ENCODE measurements at regions not wholly inside any gene's neighbourhood (a gene's known extent, or its start where the extent isn't known, plus 50 kb on each side); places are given as distances from the start of the nearest gene placed in this dataset.

DNA sequence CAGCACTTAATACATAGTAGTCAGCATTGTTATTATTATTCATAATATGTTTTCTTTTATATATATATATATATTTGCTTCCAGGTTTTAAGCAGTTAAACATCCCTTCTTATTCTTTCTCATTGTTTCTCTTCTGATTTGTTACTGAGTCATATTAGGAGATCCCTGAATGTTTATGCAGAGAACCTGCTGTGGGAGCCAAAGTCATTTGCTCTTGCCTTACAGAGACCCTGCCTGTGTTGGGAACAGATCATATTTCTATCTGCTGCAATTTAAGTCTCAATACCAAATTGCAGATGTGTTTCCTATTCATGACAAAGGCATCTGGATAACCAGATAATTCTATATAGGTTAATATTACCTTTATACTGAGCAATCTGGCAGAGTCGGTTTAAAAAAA, 323.0 kb upstream of the UMPS start:
- TF ChIP-seq, protein P1, sequence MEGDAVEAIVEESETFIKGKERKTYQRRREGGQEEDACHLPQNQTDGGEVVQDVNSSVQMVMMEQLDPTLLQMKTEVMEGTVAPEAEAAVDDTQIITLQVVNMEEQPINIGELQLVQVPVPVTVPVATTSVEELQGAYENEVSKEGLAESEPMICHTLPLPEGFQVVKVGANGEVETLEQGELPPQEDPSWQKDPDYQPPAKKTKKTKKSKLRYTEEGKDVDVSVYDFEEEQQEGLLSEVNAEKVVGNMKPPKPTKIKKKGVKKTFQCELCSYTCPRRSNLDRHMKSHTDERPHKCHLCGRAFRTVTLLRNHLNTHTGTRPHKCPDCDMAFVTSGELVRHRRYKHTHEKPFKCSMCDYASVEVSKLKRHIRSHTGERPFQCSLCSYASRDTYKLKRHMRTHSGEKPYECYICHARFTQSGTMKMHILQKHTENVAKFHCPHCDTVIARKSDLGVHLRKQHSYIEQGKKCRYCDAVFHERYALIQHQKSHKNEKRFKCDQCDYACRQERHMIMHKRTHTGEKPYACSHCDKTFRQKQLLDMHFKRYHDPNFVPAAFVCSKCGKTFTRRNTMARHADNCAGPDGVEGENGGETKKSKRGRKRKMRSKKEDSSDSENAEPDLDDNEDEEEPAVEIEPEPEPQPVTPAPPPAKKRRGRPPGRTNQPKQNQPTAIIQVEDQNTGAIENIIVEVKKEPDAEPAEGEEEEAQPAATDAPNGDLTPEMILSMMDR (IDR thresholded peaks at IDR 0.05; ENCODE audit: control extremely low read depth, extremely low read depth, low read depth, missing control alignments) = no peak
- DNase-seq (ENCODE audit: extremely low spot score) = no peak
- ChIA-PET POLR2A (no interaction called here), CTCF (no interaction called here)

- ChIA-PET POLR2A (no interaction called here), CTCF (interaction anchor here (1.2 kb wide), 1 partner anchor 58 kb away, joined by 4 read pairs; no protein-coding TSS in a partner anchor)
- TF ChIP-seq, protein P1 (IDR thresholded peaks at IDR 0.05; ENCODE audit: control extremely low read depth, extremely low read depth, low read depth, missing control alignments) = no peak
- DNase-seq (ENCODE audit: extremely low spot score) = no peak
Observed at GRCh38 chr3:124409650-124410275, 320.5 kb upstream of the UMPS start.

- ChIA-PET CTCF (no interaction called here), POLR2A (no interaction called here)
Observed at GRCh38 chr3:124410471-124410870, 319.8 kb upstream of the UMPS start.

DNA sequence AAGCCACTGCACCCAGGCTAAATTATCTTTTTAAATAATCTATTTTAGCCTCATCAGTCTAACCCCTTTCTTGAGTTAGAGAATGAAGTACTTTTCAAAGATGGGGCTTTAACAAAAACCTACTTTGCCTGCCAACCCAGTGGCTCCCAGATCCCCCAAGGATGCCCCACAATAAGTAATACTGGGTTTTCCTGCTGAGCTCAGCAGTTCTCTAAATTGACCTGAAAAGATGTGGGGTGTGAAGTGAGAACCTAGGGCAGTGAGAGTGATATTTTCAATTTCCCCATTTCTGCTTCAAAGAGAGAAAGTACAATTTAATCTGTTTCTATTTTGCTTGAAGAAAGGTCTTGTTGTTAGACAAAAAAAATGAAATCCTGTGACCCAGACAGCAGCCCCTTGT, 318.5 kb upstream of the UMPS start:
- no peak for DNase-seq (ENCODE audit: extremely low spot score)
- ChIA-PET CTCF (no interaction called here), POLR2A (no interaction called here)
- TF ChIP-seq, protein P1 (IDR thresholded peaks at IDR 0.05; ENCODE audit: control extremely low read depth, extremely low read depth, low read depth, missing control alignments) = no peak

More at GRCh38 chr3:124410471-124410870, 319.8 kb upstream of the UMPS start:
- DNase-seq (ENCODE audit: extremely low spot score) = no peak
- TF ChIP-seq, protein P1 (IDR thresholded peaks at IDR 0.05; ENCODE audit: control extremely low read depth, extremely low read depth, low read depth, missing control alignments) = no peak

GRCh38 chr3:124412644-124413043, 317.6 kb upstream of the UMPS start:
- ChIA-PET CTCF (no interaction called here), POLR2A (no interaction called here)
- TF ChIP-seq, protein P1 (IDR thresholded peaks at IDR 0.05; ENCODE audit: control extremely low read depth, extremely low read depth, low read depth, missing control alignments) = no peak
- no peak for DNase-seq (ENCODE audit: extremely low spot score)

DNA sequence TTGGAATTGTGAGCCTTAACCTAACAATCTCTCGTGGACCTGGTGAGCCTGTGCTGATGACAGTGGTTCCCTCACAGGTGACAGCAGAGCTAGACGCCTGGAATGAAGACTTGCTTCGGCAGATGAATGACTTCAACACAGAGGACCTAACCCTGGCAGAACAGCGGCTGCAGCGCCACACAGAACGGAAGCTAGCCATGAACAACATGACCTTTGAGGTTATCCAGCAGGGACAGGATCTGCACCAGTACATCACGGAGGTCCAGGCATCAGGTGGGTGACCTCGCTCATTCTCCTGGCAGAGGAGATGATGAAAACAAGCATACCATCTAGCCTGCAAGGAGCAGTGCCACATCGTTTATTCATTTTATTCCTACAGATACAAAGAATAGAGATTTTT, 316.9 kb upstream of the UMPS start:
- CTCF ChIA-PET = no interaction called here

More for the DNA sequence above, 316.9 kb upstream of the UMPS start:
- POLR2A ChIA-PET = no interaction called here
- TF ChIP-seq, protein P1 (IDR thresholded peaks at IDR 0.05; ENCODE audit: control extremely low read depth, extremely low read depth, low read depth, missing control alignments) = no peak
- no peak for DNase-seq (ENCODE audit: extremely low spot score)

Measured in GM10248 (cell line).